HEK293 (cell line): ENCODE measurements at regions not wholly inside any gene's neighbourhood (a gene's known extent, or its start where the extent isn't known, plus 50 kb on each side); places are given as distances from the start of the nearest gene placed in this dataset.

Source experiments
- CTCF ChIA-PET: fragments of 350-600 bp; formaldehyde crosslinking; extraction: SDS; loops from one replicate; lab custom pipeline; 2021; ENCODE audit warnings: antibody characterized with exemption; lab: Yijun Ruan, JAX
- POLR2A ChIA-PET: fragments of 300-600 bp; formaldehyde crosslinking; extraction: SDS; loops from one replicate; lab custom pipeline; 2020; ENCODE audit warnings: antibody characterized with exemption, inconsistent platforms; lab: Yijun Ruan, JAX
- H3K27ac ChIP-seq: fragments of 200-500 bp; sonication (Bioruptor generic); 2 replicates; pipeline ENCODE4 v1.5.1; 2014; ENCODE audit warnings: low read depth, low read length, control low read depth, inconsistent platforms; ENCODE audit errors: extremely low read depth
- H3K36me3 ChIP-seq, 2 experiments: fragments of 200-500 bp in 1 of 2; sonication (Bioruptor generic) in 1 of 2; 1 replicate in 1 of 2; 2 replicates in 1 of 2; pipeline ENCODE4 v1.5.1; 2014 to 2017; ENCODE audit warnings: inconsistent platforms in 2 of 2, low read length in 2 of 2; ENCODE audit not compliant: control insufficient read depth in 2 of 2, insufficient read depth in 1 of 2
- H3K4me1 ChIP-seq: fragments of 200-500 bp; sonication (Bioruptor generic); 2 replicates; pipeline ENCODE4 v1.5.1; 2014; ENCODE audit warnings: mild to moderate bottlenecking, low read length, inconsistent platforms; ENCODE audit not compliant: control insufficient read depth, insufficient read depth
- H3K4me3 ChIP-seq: 2 replicates; pipeline ENCODE4 v1.5.1; 2011; ENCODE audit warnings: low read depth, mild to moderate bottlenecking, control low read depth, low read length, moderate library complexity
- H3K9me3 ChIP-seq: fragments of 200-500 bp; sonication (Bioruptor generic); 2 replicates; pipeline ENCODE4 v1.5.1; 2014; ENCODE audit warnings: low read depth, low read length, inconsistent platforms; ENCODE audit not compliant: control insufficient read depth, insufficient read depth
- BCL11B ChIP-seq: fragments of 450-650 bp; formaldehyde crosslinking; IDR thresholded peaks from 2 replicates; pipeline ENCODE4 v1.5.1; 2016; ENCODE audit warnings: low read depth, missing biosample characterization, missing genetic modification characterization
- FEZF1 ChIP-seq: fragments of 450-650 bp; formaldehyde crosslinking; IDR thresholded peaks from 2 replicates; pipeline ENCODE4 v1.5.1; 2016; ENCODE audit warnings: missing biosample characterization, missing genetic modification characterization
- SP2 ChIP-seq: fragments of 450-650 bp; formaldehyde crosslinking; IDR thresholded peaks from 2 replicates; pipeline ENCODE4 v1.5.1; 2016; ENCODE audit warnings: missing biosample characterization, missing genetic modification characterization
- ZBTB1 ChIP-seq: fragments of 450-650 bp; formaldehyde crosslinking; IDR thresholded peaks from 2 replicates; pipeline ENCODE4 v1.5.1; 2016; ENCODE audit warnings: missing biosample characterization, missing genetic modification characterization
- ZBTB17 ChIP-seq: fragments of 450-650 bp; formaldehyde crosslinking; IDR thresholded peaks from 2 replicates; pipeline ENCODE4 v1.5.1; 2016; ENCODE audit warnings: missing biosample characterization, missing genetic modification characterization
- ZBTB7A ChIP-seq: fragments of 450-650 bp; formaldehyde crosslinking; IDR thresholded peaks from 2 replicates; pipeline ENCODE4 v1.5.1; 2016; ENCODE audit warnings: low read depth, missing biosample characterization, missing genetic modification characterization
- ZFP69B ChIP-seq: fragments of 450-650 bp; formaldehyde crosslinking; IDR thresholded peaks from 2 replicates; pipeline ENCODE4 v1.5.1; 2016; ENCODE audit warnings: missing biosample characterization, missing genetic modification characterization
- ZNF121 ChIP-seq: fragments of 450-650 bp; formaldehyde crosslinking; IDR thresholded peaks from 2 replicates; pipeline ENCODE4 v1.5.1; 2016; ENCODE audit warnings: missing biosample characterization, missing genetic modification characterization
- ZNF169 ChIP-seq: fragments of 450-650 bp; formaldehyde crosslinking; IDR thresholded peaks from 2 replicates; pipeline ENCODE4 v1.5.1; 2016; ENCODE audit warnings: missing biosample characterization, missing genetic modification characterization
- ZNF174 ChIP-seq: fragments of 450-650 bp; formaldehyde crosslinking; IDR thresholded peaks from 2 replicates; pipeline ENCODE4 v1.5.0; 2017; ENCODE audit warnings: missing biosample characterization, mild to moderate bottlenecking, missing genetic modification characterization
- ZNF175 ChIP-seq: fragments of 450-650 bp; formaldehyde crosslinking; IDR thresholded peaks from 2 replicates; pipeline ENCODE4 v1.5.1; 2016; ENCODE audit warnings: missing biosample characterization, missing genetic modification characterization
- ZNF341 ChIP-seq: fragments of 450-650 bp; formaldehyde crosslinking; IDR thresholded peaks from 2 replicates; pipeline ENCODE4; 2016; ENCODE audit warnings: low read depth, missing biosample characterization, missing genetic modification characterization
- ZNF350 ChIP-seq: fragments of 450-650 bp; formaldehyde crosslinking; IDR thresholded peaks from 2 replicates; pipeline ENCODE4 v1.5.0; 2017; ENCODE audit warnings: missing biosample characterization, mild to moderate bottlenecking, missing genetic modification characterization
- ZNF354C ChIP-seq: fragments of 450-650 bp; formaldehyde crosslinking; IDR thresholded peaks from 2 replicates; pipeline ENCODE4 v1.5.1; 2016; ENCODE audit warnings: missing biosample characterization, missing genetic modification characterization, low read depth, borderline replicate concordance
- ZNF433 ChIP-seq: fragments of 450-650 bp; formaldehyde crosslinking; IDR thresholded peaks from 2 replicates; pipeline ENCODE4 v1.5.1; 2016; ENCODE audit warnings: missing biosample characterization, missing genetic modification characterization, low read depth
- ZNF654 ChIP-seq: fragments of 450-650 bp; formaldehyde crosslinking; IDR thresholded peaks from 2 replicates; pipeline ENCODE4 v1.5.1; 2016; ENCODE audit warnings: low read depth, missing biosample characterization, missing genetic modification characterization
- ZNF658 ChIP-seq: fragments of 450-650 bp; formaldehyde crosslinking; IDR thresholded peaks from 2 replicates; pipeline ENCODE4; 2016; ENCODE audit warnings: missing biosample characterization, missing genetic modification characterization
- ZNF660 ChIP-seq: fragments of 450-650 bp; IDR thresholded peaks from 2 replicates; pipeline ENCODE4 v1.5.1; 2018; ENCODE audit warnings: missing biosample characterization, mild to moderate bottlenecking, missing genetic modification characterization
- ZNF785 ChIP-seq: fragments of 450-650 bp; formaldehyde crosslinking; IDR thresholded peaks from 2 replicates; pipeline ENCODE4 v1.5.1; 2016; ENCODE audit warnings: missing biosample characterization, missing genetic modification characterization
- ZNF837 ChIP-seq: fragments of 450-650 bp; formaldehyde crosslinking; IDR thresholded peaks from 2 replicates; pipeline ENCODE4 v1.5.1; 2016; ENCODE audit warnings: missing biosample characterization, missing genetic modification characterization
- ZNF843 ChIP-seq: fragments of 450-650 bp; formaldehyde crosslinking; IDR thresholded peaks from 2 replicates; pipeline ENCODE4 v1.5.1; 2016; ENCODE audit warnings: missing biosample characterization, missing genetic modification characterization
- ZSCAN30 ChIP-seq: fragments of 450-650 bp; IDR thresholded peaks from 2 replicates; pipeline ENCODE4 v1.5.1; 2018; ENCODE audit warnings: missing biosample characterization, mild to moderate bottlenecking, missing genetic modification characterization, moderate library complexity
- TF ChIP-seq, protein P1 (sequence below): fragments of 450-650 bp; IDR thresholded peaks from 2 replicates; pipeline ENCODE4 v1.5.1; 2018; ENCODE audit warnings: missing biosample characterization, missing genetic modification characterization
- TF ChIP-seq, protein P2 (sequence below): fragments of 450-650 bp; formaldehyde crosslinking; IDR thresholded peaks from 2 replicates; pipeline ENCODE4 v1.5.1; 2016; ENCODE audit warnings: missing biosample characterization, missing genetic modification characterization
- TF ChIP-seq, protein P3 (sequence below): fragments of 450-650 bp; formaldehyde crosslinking; IDR thresholded peaks from 2 replicates; pipeline ENCODE4 v1.5.1; 2016; ENCODE audit warnings: missing biosample characterization, missing genetic modification characterization

DNA sequence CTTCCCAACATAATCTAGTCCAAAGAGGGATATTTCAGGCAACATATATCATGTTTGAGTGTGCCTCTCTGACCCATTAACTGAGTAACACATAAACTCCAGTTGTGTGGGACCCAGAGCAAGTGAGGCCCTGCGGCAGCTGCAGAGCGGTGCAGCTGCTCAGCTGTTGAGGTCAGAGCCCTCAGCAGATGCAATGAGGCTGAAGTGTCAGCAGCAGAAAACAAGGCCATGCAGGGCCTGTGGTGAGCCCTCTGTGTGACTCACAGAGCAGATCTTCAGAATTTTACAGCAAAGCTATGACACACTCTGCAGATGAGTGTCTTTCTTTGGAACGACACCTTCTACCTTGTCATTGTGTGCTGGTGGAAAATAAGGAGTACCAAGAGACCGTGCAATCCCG lies 168.5 kb downstream of the CBLN2 start:
- Histone ChIP-seq H3K36me3 (no peaks in the 10 kb centered on the region), H3K9me3 (no peaks in the 10 kb centered on the region), H3K4me3 (no peak overlapping the region), H3K27ac (no peak overlapping the region), H3K4me1 (no peaks in the 10 kb centered on the region)
- TF ChIP-seq ZNF658 = no peak
- CTCF ChIA-PET = no interaction called here
- POLR2A ChIA-PET = no interaction called here

DNA sequence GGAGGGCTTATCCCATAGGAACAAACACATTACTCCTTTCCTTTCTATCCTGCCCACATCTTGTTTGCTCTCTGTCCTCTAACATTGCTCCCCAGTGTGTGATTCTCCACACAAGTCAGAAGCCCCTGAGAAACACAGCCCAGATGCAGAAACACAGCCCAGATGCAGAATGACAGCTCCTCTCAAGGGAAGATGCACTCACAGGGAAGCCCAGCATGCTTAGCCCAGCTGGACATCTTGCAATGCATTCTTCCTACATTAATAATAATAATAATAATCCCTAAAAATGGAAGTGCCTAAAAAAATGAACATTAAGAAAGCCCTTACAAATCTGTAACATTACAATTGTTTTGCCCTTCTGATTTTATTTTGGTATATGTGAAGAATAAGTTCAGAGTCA lies 172.1 kb downstream of the CBLN2 start:
- Histone ChIP-seq H3K36me3 (no peaks in the 10 kb centered on the region), H3K4me1 (no peaks in the 10 kb centered on the region), H3K9me3 (no peaks in the 10 kb centered on the region), H3K27ac (no peak overlapping the region), H3K4me3 (no peak overlapping the region)
- TF ChIP-seq ZSCAN30 (no peak), BCL11B (tag by site-specific recombination) (no peak), ZNF341 (no peak), ZNF169 (tag by site-specific recombination) (no peak), ZNF433 (tag by site-specific recombination) (no peak), ZBTB17 (tag by site-specific recombination) (no peak), ZNF350 (tag by site-specific recombination) (no peak)
- TF ChIP-seq, protein P1, sequence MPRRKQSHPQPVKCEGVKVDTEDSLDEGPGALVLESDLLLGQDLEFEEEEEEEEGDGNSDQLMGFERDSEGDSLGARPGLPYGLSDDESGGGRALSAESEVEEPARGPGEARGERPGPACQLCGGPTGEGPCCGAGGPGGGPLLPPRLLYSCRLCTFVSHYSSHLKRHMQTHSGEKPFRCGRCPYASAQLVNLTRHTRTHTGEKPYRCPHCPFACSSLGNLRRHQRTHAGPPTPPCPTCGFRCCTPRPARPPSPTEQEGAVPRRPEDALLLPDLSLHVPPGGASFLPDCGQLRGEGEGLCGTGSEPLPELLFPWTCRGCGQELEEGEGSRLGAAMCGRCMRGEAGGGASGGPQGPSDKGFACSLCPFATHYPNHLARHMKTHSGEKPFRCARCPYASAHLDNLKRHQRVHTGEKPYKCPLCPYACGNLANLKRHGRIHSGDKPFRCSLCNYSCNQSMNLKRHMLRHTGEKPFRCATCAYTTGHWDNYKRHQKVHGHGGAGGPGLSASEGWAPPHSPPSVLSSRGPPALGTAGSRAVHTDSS (tag by site-specific recombination) = no peak
- TF ChIP-seq, protein P2, sequence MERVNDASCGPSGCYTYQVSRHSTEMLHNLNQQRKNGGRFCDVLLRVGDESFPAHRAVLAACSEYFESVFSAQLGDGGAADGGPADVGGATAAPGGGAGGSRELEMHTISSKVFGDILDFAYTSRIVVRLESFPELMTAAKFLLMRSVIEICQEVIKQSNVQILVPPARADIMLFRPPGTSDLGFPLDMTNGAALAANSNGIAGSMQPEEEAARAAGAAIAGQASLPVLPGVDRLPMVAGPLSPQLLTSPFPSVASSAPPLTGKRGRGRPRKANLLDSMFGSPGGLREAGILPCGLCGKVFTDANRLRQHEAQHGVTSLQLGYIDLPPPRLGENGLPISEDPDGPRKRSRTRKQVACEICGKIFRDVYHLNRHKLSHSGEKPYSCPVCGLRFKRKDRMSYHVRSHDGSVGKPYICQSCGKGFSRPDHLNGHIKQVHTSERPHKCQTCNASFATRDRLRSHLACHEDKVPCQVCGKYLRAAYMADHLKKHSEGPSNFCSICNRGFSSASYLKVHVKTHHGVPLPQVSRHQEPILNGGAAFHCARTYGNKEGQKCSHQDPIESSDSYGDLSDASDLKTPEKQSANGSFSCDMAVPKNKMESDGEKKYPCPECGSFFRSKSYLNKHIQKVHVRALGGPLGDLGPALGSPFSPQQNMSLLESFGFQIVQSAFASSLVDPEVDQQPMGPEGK (tag by site-specific recombination) = no peak
- ChIA-PET POLR2A (no interaction called here), CTCF (no interaction called here)

DNA sequence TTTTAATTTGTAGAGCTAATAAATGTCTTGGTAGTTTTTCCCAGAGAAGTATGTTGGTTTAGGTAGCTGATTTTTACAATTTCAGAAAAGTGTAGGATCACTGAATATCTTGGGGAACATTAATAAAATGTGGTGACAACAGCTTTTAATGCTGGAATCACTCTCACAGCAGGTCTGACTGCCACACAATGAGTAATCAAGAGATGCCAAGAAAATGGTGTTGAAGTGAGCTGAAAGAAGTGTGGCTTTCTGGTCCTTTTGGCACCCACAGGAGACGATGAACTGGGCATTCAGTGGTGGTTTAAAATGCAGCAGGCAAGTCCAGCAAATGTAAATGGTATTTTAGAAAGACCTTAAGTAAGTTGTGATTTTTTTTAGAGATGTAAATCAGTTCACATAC lies 175.8 kb downstream of the CBLN2 start:
- Histone ChIP-seq H3K4me1 (no peaks in the 10 kb centered on the region), H3K27ac (no peak overlapping the region), H3K9me3 (no peaks in the 10 kb centered on the region), H3K36me3 (no peaks in the 10 kb centered on the region), H3K4me3 (no peak overlapping the region)
- POLR2A ChIA-PET = no interaction called here
- CTCF ChIA-PET = no interaction called here
- TF ChIP-seq ZBTB7A (tag by site-specific recombination) (no peak), ZNF843 (tag by site-specific recombination) (no peak), SP2 (no peak), ZNF660 (tag by site-specific recombination) (no peak), ZNF785 (tag by site-specific recombination) (no peak), ZNF121 (tag by site-specific recombination) (no peak), ZNF654 (tag by site-specific recombination) (no peak), ZNF175 (tag by site-specific recombination) (no peak), FEZF1 (tag by site-specific recombination) (no peak), ZNF354C (no peak), ZBTB1 (tag by site-specific recombination) (no peak), ZNF837 (tag by site-specific recombination) (no peak), ZNF174 (no peak), ZFP69B (tag by site-specific recombination) (no peak)
- TF ChIP-seq, protein P3, sequence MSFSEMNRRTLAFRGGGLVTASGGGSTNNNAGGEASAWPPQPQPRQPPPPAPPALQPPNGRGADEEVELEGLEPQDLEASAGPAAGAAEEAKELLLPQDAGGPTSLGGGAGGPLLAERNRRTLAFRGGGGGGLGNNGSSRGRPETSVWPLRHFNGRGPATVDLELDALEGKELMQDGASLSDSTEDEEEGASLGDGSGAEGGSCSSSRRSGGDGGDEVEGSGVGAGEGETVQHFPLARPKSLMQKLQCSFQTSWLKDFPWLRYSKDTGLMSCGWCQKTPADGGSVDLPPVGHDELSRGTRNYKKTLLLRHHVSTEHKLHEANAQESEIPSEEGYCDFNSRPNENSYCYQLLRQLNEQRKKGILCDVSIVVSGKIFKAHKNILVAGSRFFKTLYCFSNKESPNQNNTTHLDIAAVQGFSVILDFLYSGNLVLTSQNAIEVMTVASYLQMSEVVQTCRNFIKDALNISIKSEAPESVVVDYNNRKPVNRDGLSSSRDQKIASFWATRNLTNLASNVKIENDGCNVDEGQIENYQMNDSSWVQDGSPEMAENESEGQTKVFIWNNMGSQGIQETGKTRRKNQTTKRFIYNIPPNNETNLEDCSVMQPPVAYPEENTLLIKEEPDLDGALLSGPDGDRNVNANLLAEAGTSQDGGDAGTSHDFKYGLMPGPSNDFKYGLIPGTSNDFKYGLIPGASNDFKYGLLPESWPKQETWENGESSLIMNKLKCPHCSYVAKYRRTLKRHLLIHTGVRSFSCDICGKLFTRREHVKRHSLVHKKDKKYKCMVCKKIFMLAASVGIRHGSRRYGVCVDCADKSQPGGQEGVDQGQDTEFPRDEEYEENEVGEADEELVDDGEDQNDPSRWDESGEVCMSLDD (tag by site-specific recombination) = no peak
